H9 (cell line): ENCODE measurements at regions not wholly inside any gene's neighbourhood (a gene's known extent, or its start where the extent isn't known, plus 50 kb on each side); places are given as distances from the start of the nearest gene placed in this dataset.

Source experiments
- DNase-seq: peaks from one replicate; pipeline ENCODE4 v3.0.0-alpha.2; 2017
- H2AFZ ChIP-seq: one replicate; pipeline ENCODE4 v1.6.1; 2013; ENCODE audit warnings: mild to moderate bottlenecking, low read length, control low read depth, moderate library complexity
- H2AK5ac ChIP-seq: 2 replicates; pipeline ENCODE4 v1.6.1; 2013; ENCODE audit warnings: low read length, control low read depth, mixed read lengths; ENCODE audit not compliant: insufficient read length
- H2BK120ac ChIP-seq: one replicate; pipeline ENCODE4 v1.6.1; 2013; ENCODE audit warnings: low read depth, mild to moderate bottlenecking, low read length, control low read depth, inconsistent platforms; ENCODE audit not compliant: poor library complexity, severe bottlenecking
- H2BK12ac ChIP-seq: 2 replicates; pipeline ENCODE4 v1.6.1; 2013; ENCODE audit warnings: low read length, control low read depth, mixed read lengths, low read depth; ENCODE audit not compliant: insufficient read length
- H2BK15ac ChIP-seq: 2 replicates; pipeline ENCODE4 v1.6.1; 2013; ENCODE audit warnings: low read depth, low read length, control low read depth
- H2BK20ac ChIP-seq: one replicate; pipeline ENCODE4 v1.6.1; 2013; ENCODE audit warnings: low read depth, mild to moderate bottlenecking, low read length, control low read depth, inconsistent platforms; ENCODE audit not compliant: poor library complexity, severe bottlenecking
- H2BK5ac ChIP-seq: 2 replicates; pipeline ENCODE4 v1.6.1; 2013; ENCODE audit warnings: low read length, control low read depth, mixed read lengths; ENCODE audit not compliant: insufficient read length
- H3K14ac ChIP-seq: 2 replicates; pipeline ENCODE4 v1.6.1; 2013; ENCODE audit warnings: low read length, control low read depth; ENCODE audit not compliant: insufficient read depth
- H3K18ac ChIP-seq: 2 replicates; pipeline ENCODE4 v1.6.1; 2013; ENCODE audit warnings: low read depth, mild to moderate bottlenecking, mixed read lengths, low read length, control low read depth; ENCODE audit not compliant: insufficient read length
- H3K23ac ChIP-seq: 2 replicates; pipeline ENCODE4 v1.6.1; 2013; ENCODE audit warnings: low read length, control low read depth, mixed read lengths, low read depth; ENCODE audit not compliant: insufficient read length
- H3K23me2 ChIP-seq: 2 replicates; pipeline ENCODE4 v1.6.1; 2013; ENCODE audit warnings: low read depth, mild to moderate bottlenecking, mixed read lengths, low read length, control low read depth; ENCODE audit not compliant: insufficient read length, poor library complexity, severe bottlenecking
- H3K27ac ChIP-seq: 2 replicates; pipeline ENCODE4 v1.5.1; 2013; ENCODE audit warnings: low read length, control low read depth, mixed read lengths, low read depth; ENCODE audit not compliant: insufficient read length
- H3K27me3 ChIP-seq: 2 replicates; pipeline ENCODE4 v1.6.1; 2013; ENCODE audit warnings: low read length, control low read depth, inconsistent platforms; ENCODE audit not compliant: insufficient read depth
- H3K4ac ChIP-seq: 2 replicates; pipeline ENCODE4 v1.6.1; 2013; ENCODE audit warnings: low read depth, mild to moderate bottlenecking, control low read depth, inconsistent platforms, low read length, moderate library complexity
- H3K4me1 ChIP-seq: 2 replicates; pipeline ENCODE4 v1.6.1; 2013; ENCODE audit warnings: low read length, control low read depth, inconsistent platforms; ENCODE audit not compliant: insufficient read depth
- H3K4me2 ChIP-seq: 2 replicates; pipeline ENCODE4 v1.6.1; 2013; ENCODE audit warnings: low read length, control low read depth, mixed read lengths; ENCODE audit not compliant: insufficient read length, insufficient read depth
- H3K56ac ChIP-seq: 2 replicates; pipeline ENCODE4 v1.6.1; 2013; ENCODE audit warnings: low read depth, mild to moderate bottlenecking, mixed read lengths, low read length, control low read depth; ENCODE audit not compliant: insufficient read length
- H3K79me1 ChIP-seq: 2 replicates; pipeline ENCODE4 v1.6.1; 2013; ENCODE audit warnings: low read depth, mild to moderate bottlenecking, moderate library complexity, low read length, control low read depth, inconsistent platforms; ENCODE audit not compliant: insufficient read depth, poor library complexity, severe bottlenecking
- H3K79me2 ChIP-seq: 2 replicates; pipeline ENCODE4 v1.6.1; 2013; ENCODE audit warnings: low read length, control low read depth, inconsistent platforms; ENCODE audit not compliant: insufficient read depth
- H3K9ac ChIP-seq: 2 replicates; pipeline ENCODE4 v1.6.1; 2013; ENCODE audit warnings: low read length, control low read depth, mixed read lengths; ENCODE audit not compliant: insufficient read length; ENCODE audit errors: extremely low read depth
- H3K9me3 ChIP-seq: one replicate; pipeline ENCODE4 v1.6.1; 2013; ENCODE audit warnings: low read depth, low read length, inconsistent platforms; ENCODE audit not compliant: control insufficient read depth
- H3T11ph ChIP-seq: one replicate; pipeline ENCODE4 v1.6.1; 2013; ENCODE audit warnings: mild to moderate bottlenecking, low read length, control low read depth, inconsistent platforms
- H4K20me1 ChIP-seq: one replicate; pipeline ENCODE4 v1.6.1; 2013; ENCODE audit not compliant: control insufficient read depth, insufficient read length, insufficient read depth
- H4K5ac ChIP-seq: 2 replicates; pipeline ENCODE4 v1.6.1; 2013; ENCODE audit warnings: low read depth, mild to moderate bottlenecking, mixed read lengths, low read length, control low read depth; ENCODE audit not compliant: insufficient read length
- H4K8ac ChIP-seq: replicated peaks from 2 replicates; pipeline ENCODE4 v1.6.1; 2013; ENCODE audit warnings: low read length, control low read depth, mixed read lengths, low read depth; ENCODE audit not compliant: insufficient read length
- H4K91ac ChIP-seq: 2 replicates; pipeline ENCODE4 v1.6.1; 2013; ENCODE audit warnings: low read depth, mild to moderate bottlenecking, moderate library complexity, mixed read lengths, low read length, control low read depth; ENCODE audit not compliant: insufficient read length
- H3K27ac Mint-ChIP-seq, 3 experiments: 2 replicates in 2 of 3; 3 replicates in 1 of 3; pipeline ENCODE4 v1.8.0; 2020 to 2021; ENCODE audit warnings: mixed read lengths in 3 of 3, mild to moderate bottlenecking in 1 of 3, moderate library complexity in 1 of 3
- H3K27me3 Mint-ChIP-seq: 2 replicates; pipeline ENCODE4 v1.8.0; 2021; ENCODE audit warnings: low read depth, mild to moderate bottlenecking, moderate library complexity, mixed read lengths
- H3K36me3 Mint-ChIP-seq, 3 experiments: 2 replicates in 2 of 3; 3 replicates in 1 of 3; pipeline ENCODE4 v1.8.0; 2020 to 2021; ENCODE audit warnings: low read depth in 3 of 3, mixed read lengths in 3 of 3; ENCODE audit not compliant: insufficient read depth in 1 of 3
- H3K4me1 Mint-ChIP-seq, 2 experiments: 2 replicates each; pipeline ENCODE4 v1.8.0; 2020; ENCODE audit warnings: mixed read lengths in 2 of 2
- H3K4me3 Mint-ChIP-seq, 2 experiments: 2 replicates in 1 of 2; 3 replicates in 1 of 2; pipeline ENCODE4 v1.8.0; 2020 to 2021; ENCODE audit warnings: mild to moderate bottlenecking in 2 of 2, mixed read lengths in 2 of 2, moderate library complexity in 1 of 2
- H3K9me3 Mint-ChIP-seq, 2 experiments: 2 replicates in 1 of 2; 3 replicates in 1 of 2; pipeline ENCODE4 v1.8.0; 2020; ENCODE audit warnings: mild to moderate bottlenecking in 2 of 2, mixed read lengths in 2 of 2, moderate library complexity in 1 of 2
- CTCF ChIP-seq: fragments of 200-600 bp; sonication (generic); conservative IDR thresholded peaks from 3 replicates; pipeline ENCODE4 v1.8.0; 2021; ENCODE audit warnings: antibody characterized with exemption, mild to moderate bottlenecking
- WGBS: extraction: QIAGEN DNeasy Blood & Tissue Kit; methylation state at CpG from one replicate; pipeline ENCODE4 v1.1.7; 2013; ENCODE audit warnings: missing lambda C conversion rate, low lambda C conversion rate, mixed read lengths; ENCODE audit not compliant: insufficient read length; ENCODE audit errors: extremely low coverage; 5-methylcytosine and 5-hydroxymethylcytosine counted together

GRCh38 chr7:13067036-13067435 is 379.6 kb downstream of the ARL4A start:
- no peak overlapping the region for H3K4me3 Mint-ChIP-seq
- Histone ChIP-seq H2AFZ (no peak overlapping the region), H3K9me3 (no peaks in the 10 kb centered on the region), H2BK12ac (no peak overlapping the region), H3K27me3 (no peaks in the 10 kb centered on the region), H3K79me1 (no peaks in the 10 kb centered on the region), H3K14ac (no peak overlapping the region), H3K18ac (no peak overlapping the region), H3T11ph (no peak overlapping the region), H3K9ac (no peak overlapping the region), H4K20me1 (no peaks in the 10 kb centered on the region), H4K8ac (no peak overlapping the region), H4K91ac (no peak overlapping the region), H3K27ac (no peak overlapping the region), H3K4me1 (no peaks in the 10 kb centered on the region), H3K4me2 (no peak overlapping the region), H3K23me2 (no peaks in the 10 kb centered on the region), H3K56ac (no peak overlapping the region), H3K79me2 (no peaks in the 10 kb centered on the region), H3K4ac (no peak overlapping the region), H2BK15ac (no peak overlapping the region), H2AK5ac (no peak overlapping the region), H3K23ac (no peak overlapping the region), H2BK120ac (no peak overlapping the region), H2BK5ac (no peak overlapping the region), H2BK20ac (no peak overlapping the region), H4K5ac (no peak overlapping the region)
- H3K36me3 Mint-ChIP-seq = no peaks in the 10 kb centered on the region
- no peaks in the 10 kb centered on the region for H3K9me3 Mint-ChIP-seq
- peak; percentile 47 for DNase-seq
- H3K4me1 Mint-ChIP-seq = no peaks in the 10 kb centered on the region
- no peaks in the 10 kb centered on the region for H3K27me3 Mint-ChIP-seq
- WGBS = no CpG with 5 or more reads among the region's 5 CpGs
- TF ChIP-seq CTCF = no peak
- no peak overlapping the region for H3K27ac Mint-ChIP-seq
